Loucy (cell line): ENCODE measurements at regions not wholly inside any gene's neighbourhood (a gene's known extent, or its start where the extent isn't known, plus 50 kb on each side); places are given as distances from the start of the nearest gene placed in this dataset.

Source experiments
- H2AFZ ChIP-seq: fragments of 200-600 bp; sonication (generic); 2 replicates; pipeline ENCODE4 v1.6.0; 2016; ENCODE audit warnings: antibody characterized with exemption, mild to moderate bottlenecking, low read length, moderate library complexity
- H3F3A ChIP-seq: fragments of 200-600 bp; 2 replicates; pipeline ENCODE4 v1.6.0; 2016; ENCODE audit warnings: antibody characterized with exemption, low read depth, mild to moderate bottlenecking
- H3K27me3 ChIP-seq: fragments of 200-600 bp; sonication (generic); 2 replicates; pipeline ENCODE4 v1.6.1; 2014; ENCODE audit warnings: low read length, mild to moderate bottlenecking; ENCODE audit not compliant: insufficient read depth, poor library complexity, severe bottlenecking
- H3K36me3 ChIP-seq: fragments of 200-600 bp; sonication (generic); 2 replicates; pipeline ENCODE4 v1.6.1; 2016; ENCODE audit warnings: low read length; ENCODE audit not compliant: insufficient read depth
- H3K4me1 ChIP-seq: fragments of 200-600 bp; sonication (generic); 2 replicates; pipeline ENCODE4 v1.5.1; 2014; ENCODE audit warnings: low read length, mild to moderate bottlenecking; ENCODE audit not compliant: insufficient read depth, poor library complexity, severe bottlenecking
- H3K4me2 ChIP-seq: fragments of 200-600 bp; sonication (generic); 2 replicates; pipeline ENCODE4 v1.6.0; 2014; ENCODE audit warnings: antibody characterized with exemption, low read length, low read depth, mild to moderate bottlenecking; ENCODE audit not compliant: poor library complexity, severe bottlenecking
- H3K4me3 ChIP-seq: fragments of 200-600 bp; sonication (generic); 2 replicates; pipeline ENCODE4 v1.5.1; 2014; ENCODE audit warnings: low read length, mild to moderate bottlenecking, mixed read lengths; ENCODE audit not compliant: poor library complexity, severe bottlenecking
- H3K79me2 ChIP-seq: fragments of 200-600 bp; sonication (generic); 2 replicates; pipeline ENCODE4 v1.6.1; 2014; ENCODE audit warnings: low read length; ENCODE audit not compliant: insufficient read depth
- H3K9ac ChIP-seq: fragments of 200-600 bp; sonication (generic); 2 replicates; pipeline ENCODE4 v1.6.0; 2014; ENCODE audit warnings: mild to moderate bottlenecking, low read depth, low read length, moderate library complexity; ENCODE audit not compliant: poor library complexity, severe bottlenecking
- H3K9me2 ChIP-seq: fragments of 200-600 bp; sonication (generic); replicated peaks from 2 replicates; pipeline ENCODE4 v1.6.1; 2016; ENCODE audit warnings: low read depth, low read length, mixed read lengths
- H3K9me3 ChIP-seq: fragments of 200-600 bp; sonication (generic); 2 replicates; pipeline ENCODE4 v1.6.1; 2014; ENCODE audit warnings: mild to moderate bottlenecking, antibody characterized with exemption, low read length, low read depth; ENCODE audit not compliant: insufficient read depth
- H4K20me1 ChIP-seq: fragments of 200-600 bp; sonication (generic); 2 replicates; pipeline ENCODE4 v1.6.0; 2014; ENCODE audit warnings: antibody characterized with exemption, low read length, mild to moderate bottlenecking; ENCODE audit not compliant: insufficient read depth, poor library complexity, severe bottlenecking
- CTCF ChIP-seq: fragments of 200-600 bp; sonication (generic); conservative IDR thresholded peaks from 2 replicates; pipeline ENCODE4 v1.5.1; 2014; ENCODE audit warnings: mild to moderate bottlenecking, antibody characterized with exemption, low read length
- EZH2phosphoT487 ChIP-seq: fragments of 200-600 bp; IDR thresholded peaks from 2 replicates; pipeline ENCODE4 v1.6.1; 2018; ENCODE audit warnings: antibody characterized with exemption, mild to moderate bottlenecking, moderate library complexity, borderline replicate concordance

GRCh38 chrX:39826813-39827543 lies 270.8 kb downstream of the BCOR start:
- Histone ChIP-seq H3K4me3 (no peak overlapping the region), H3K36me3 (no peaks in the 10 kb centered on the region), H3K9me3 (no peaks in the 10 kb centered on the region), H3K9me2 (no peaks in the 10 kb centered on the region), H3K4me2 (no peak overlapping the region), H3F3A (no peaks in the 10 kb centered on the region), H2AFZ (no peak overlapping the region), H3K79me2 (no peaks in the 10 kb centered on the region), H4K20me1 (no peaks in the 10 kb centered on the region), H3K4me1 (peaks cover 24% of the 10 kb centered on the region), H3K27me3 (no peaks in the 10 kb centered on the region), H3K9ac (no peak overlapping the region)
- no peak for TF ChIP-seq CTCF
- TF ChIP-seq EZH2phosphoT487 = no peak

GRCh38 chrX:39827951-39828350 lies 269.8 kb downstream of the BCOR start:
- peaks cover 24% of the 10 kb centered on the region for H3K4me1 ChIP-seq
- H3K27me3 ChIP-seq = no peaks in the 10 kb centered on the region
- no peaks in the 10 kb centered on the region for H3K9me2 ChIP-seq
- H4K20me1 ChIP-seq = no peaks in the 10 kb centered on the region
- H2AFZ ChIP-seq = no peak overlapping the region
- H3K9me3 ChIP-seq = no peaks in the 10 kb centered on the region
- no peak overlapping the region for H3K4me2 ChIP-seq
- TF ChIP-seq CTCF (no peak), EZH2phosphoT487 (no peak)
- H3K79me2 ChIP-seq = no peaks in the 10 kb centered on the region
- no peak overlapping the region for H3K9ac ChIP-seq
- no peaks in the 10 kb centered on the region for H3K36me3 ChIP-seq
- no peak overlapping the region for H3K4me3 ChIP-seq
- H3F3A ChIP-seq = no peaks in the 10 kb centered on the region

- TF ChIP-seq CTCF (no peak), EZH2phosphoT487 (no peak)
- no peak overlapping the region for H3K9ac ChIP-seq
- H3K4me2 ChIP-seq = no peak overlapping the region
- no peaks in the 10 kb centered on the region for H3K9me3 ChIP-seq
- no peaks in the 10 kb centered on the region for H3K79me2 ChIP-seq
- no peaks in the 10 kb centered on the region for H3K27me3 ChIP-seq
- no peak overlapping the region for H2AFZ ChIP-seq
- H3K4me3 ChIP-seq = no peak overlapping the region
- H3K36me3 ChIP-seq = no peaks in the 10 kb centered on the region
- H3K4me1 ChIP-seq = peaks cover 18% of the 10 kb centered on the region
- no peaks in the 10 kb centered on the region for H3K9me2 ChIP-seq
- no peaks in the 10 kb centered on the region for H4K20me1 ChIP-seq
- no peaks in the 10 kb centered on the region for H3F3A ChIP-seq
Measured at GRCh38 chrX:39828971-39829370, 268.8 kb downstream of the BCOR start.
